SJCRH30 (cell line): ENCODE measurements at regions not wholly inside any gene's neighbourhood (a gene's known extent, or its start where the extent isn't known, plus 50 kb on each side); places are given as distances from the start of the nearest gene placed in this dataset.
"Not testable (repeated sequence)": the region's sequence is repeated elsewhere in the genome, so short reads cannot be mapped to it uniquely, and the experiment has no call there.

ENCODE experiments used
- DNase-seq, 2 experiments: peaks; one replicate each; pipeline ENCODE4 v3.0.0-alpha.2; 2015 to 2020
- H3K27ac ChIP-seq: fragments of 250-450 bp; sonication (Bioruptor Pico); 2 replicates; pipeline ENCODE4 v1.5.1; 2020; ENCODE audit warnings: mild to moderate bottlenecking, moderate library complexity
- H3K27me3 ChIP-seq: fragments of 250-450 bp; sonication (Bioruptor Pico); 2 replicates; pipeline ENCODE4 v1.5.1; 2020; ENCODE audit warnings: mild to moderate bottlenecking, moderate library complexity
- H3K36me3 ChIP-seq: fragments of 250-450 bp; sonication (Bioruptor Pico); 2 replicates; pipeline ENCODE4 v1.5.1; 2020; ENCODE audit warnings: mild to moderate bottlenecking, moderate library complexity
- H3K4me1 ChIP-seq: fragments of 250-450 bp; sonication (Bioruptor Pico); 2 replicates; pipeline ENCODE4 v1.5.1; 2020; ENCODE audit warnings: mild to moderate bottlenecking, moderate library complexity
- H3K4me3 ChIP-seq: fragments of 250-450 bp; sonication (Bioruptor Pico); 2 replicates; pipeline ENCODE4 v1.5.1; 2020; ENCODE audit warnings: mild to moderate bottlenecking, moderate library complexity
- H3K9me3 ChIP-seq: fragments of 250-450 bp; sonication (Bioruptor Pico); replicated peaks from 2 replicates; pipeline ENCODE4 v1.5.1; 2020; ENCODE audit warnings: mild to moderate bottlenecking, moderate library complexity

GRCh38 chr2:116810645-116811044, 1003.8 kb upstream of the DDX18 start:
- Histone ChIP-seq H3K27ac (no peak overlapping the region), H3K36me3 (no peaks in the 10 kb centered on the region), H3K27me3 (no peaks in the 10 kb centered on the region), H3K4me1 (no peaks in the 10 kb centered on the region), H3K4me3 (no peak overlapping the region), H3K9me3 (no peaks in the 10 kb centered on the region)
- DNase-seq = no peak

GRCh38 chr2:116819355-116819754, 995.1 kb upstream of the DDX18 start:
- no peaks in the 10 kb centered on the region for H3K4me1 ChIP-seq
- no peaks in the 10 kb centered on the region for H3K27me3 ChIP-seq
- no peak for DNase-seq
- no peak overlapping the region for H3K27ac ChIP-seq
- no peak overlapping the region for H3K4me3 ChIP-seq
- H3K36me3 ChIP-seq = no peaks in the 10 kb centered on the region
- no peaks in the 10 kb centered on the region; the same call in 1 of the 2 replicates for H3K9me3 ChIP-seq

GRCh38 chr2:116820986-116821385, 993.5 kb upstream of the DDX18 start:
- no peak overlapping the region for H3K27ac ChIP-seq
- H3K27me3 ChIP-seq = no peaks in the 10 kb centered on the region
- H3K4me1 ChIP-seq = no peaks in the 10 kb centered on the region
- no peak for DNase-seq
- no peaks in the 10 kb centered on the region for H3K36me3 ChIP-seq
- no peak overlapping the region for H3K4me3 ChIP-seq
- no peaks in the 10 kb centered on the region; the same call in 1 of the 2 replicates for H3K9me3 ChIP-seq

GRCh38 chr2:116829543-116829942, 984.9 kb upstream of the DDX18 start:
- not testable (repeated sequence) for H3K27me3 ChIP-seq, H3K9me3 ChIP-seq, H3K4me3 ChIP-seq

GRCh38 chr2:116832148-116832547, 982.3 kb upstream of the DDX18 start:
- Histone ChIP-seq H3K27me3 (0 out of 2 replicates have a peak, but pooled peaks cover 4% of the 10 kb centered on the region), H3K27ac (no peak overlapping the region), H3K9me3 (no peaks in the 10 kb centered on the region), H3K4me1 (no peaks in the 10 kb centered on the region), H3K36me3 (no peaks in the 10 kb centered on the region), H3K4me3 (no peak overlapping the region)
- no peak for DNase-seq

More at GRCh38 chr2:116829543-116829942, 984.9 kb upstream of the DDX18 start:
- H3K4me1 ChIP-seq, DNase-seq, H3K27ac ChIP-seq, H3K36me3 ChIP-seq: not testable (repeated sequence)

GRCh38 chr2:116833052-116833451, 981.4 kb upstream of the DDX18 start:
- Histone ChIP-seq H3K27me3 (0 out of 2 replicates have a peak, but pooled peaks cover 4% of the 10 kb centered on the region), H3K4me1 (no peaks in the 10 kb centered on the region), H3K9me3 (no peaks in the 10 kb centered on the region), H3K36me3 (no peaks in the 10 kb centered on the region), H3K27ac (no peak overlapping the region), H3K4me3 (no peak overlapping the region)
- no peak for DNase-seq

GRCh38 chr2:116842164-116842563, 972.3 kb upstream of the DDX18 start:
- H3K27me3 ChIP-seq = 0 out of 2 replicates have a peak, but pooled peaks cover 3% of the 10 kb centered on the region
- no peak for DNase-seq
- no peaks in the 10 kb centered on the region for H3K36me3 ChIP-seq
- H3K27ac ChIP-seq = no peak overlapping the region
- no peak overlapping the region for H3K4me3 ChIP-seq
- H3K9me3 ChIP-seq = no peaks in the 10 kb centered on the region
- H3K4me1 ChIP-seq = no peaks in the 10 kb centered on the region

- no peaks in the 10 kb centered on the region for H3K27me3 ChIP-seq
- H3K36me3 ChIP-seq = no peaks in the 10 kb centered on the region
Observed at GRCh38 chr2:116859708-116860107, 954.8 kb upstream of the DDX18 start.

GRCh38 chr2:116874021-116874420, 940.5 kb upstream of the DDX18 start:
- Histone ChIP-seq H3K27me3 (no peaks in the 10 kb centered on the region), H3K4me3 (no peak overlapping the region), H3K4me1 (no peaks in the 10 kb centered on the region), H3K27ac (no peak overlapping the region), H3K9me3 (no peaks in the 10 kb centered on the region), H3K36me3 (no peaks in the 10 kb centered on the region)
- DNase-seq = no peak

More at GRCh38 chr2:116859708-116860107, 954.8 kb upstream of the DDX18 start:
- H3K4me1 ChIP-seq = no peaks in the 10 kb centered on the region
- DNase-seq = no peak
- no peaks in the 10 kb centered on the region for H3K9me3 ChIP-seq
- H3K4me3 ChIP-seq = no peak overlapping the region
- H3K27ac ChIP-seq = no peak overlapping the region

GRCh38 chr2:116877274-116877673, 937.2 kb upstream of the DDX18 start:
- no peak for DNase-seq
- no peaks in the 10 kb centered on the region for H3K9me3 ChIP-seq

GRCh38 chr2:116877944-116878343, 936.5 kb upstream of the DDX18 start:
- no peak overlapping the region for H3K27ac ChIP-seq
- no peak overlapping the region for H3K4me3 ChIP-seq
- no peaks in the 10 kb centered on the region for H3K4me1 ChIP-seq
- H3K27me3 ChIP-seq = no peaks in the 10 kb centered on the region
- no peak for DNase-seq
- no peaks in the 10 kb centered on the region for H3K9me3 ChIP-seq
- no peaks in the 10 kb centered on the region for H3K36me3 ChIP-seq

More at GRCh38 chr2:116877274-116877673, 937.2 kb upstream of the DDX18 start:
- no peak overlapping the region for H3K27ac ChIP-seq
- no peak overlapping the region for H3K4me3 ChIP-seq
- no peaks in the 10 kb centered on the region for H3K4me1 ChIP-seq
- H3K36me3 ChIP-seq = no peaks in the 10 kb centered on the region
- H3K27me3 ChIP-seq = no peaks in the 10 kb centered on the region

GRCh38 chr2:116879650-116880160, 934.8 kb upstream of the DDX18 start:
- Histone ChIP-seq H3K27ac (no peak overlapping the region), H3K27me3 (no peaks in the 10 kb centered on the region), H3K4me1 (no peaks in the 10 kb centered on the region), H3K4me3 (no peak overlapping the region), H3K9me3 (no peaks in the 10 kb centered on the region), H3K36me3 (no peaks in the 10 kb centered on the region)
- no peak for DNase-seq

GRCh38 chr2:116891191-116891590, 923.3 kb upstream of the DDX18 start:
- Histone ChIP-seq H3K27me3 (no peaks in the 10 kb centered on the region), H3K4me1 (no peaks in the 10 kb centered on the region), H3K9me3 (no peaks in the 10 kb centered on the region), H3K36me3 (no peaks in the 10 kb centered on the region), H3K4me3 (no peak overlapping the region), H3K27ac (no peak overlapping the region)
- no peak for DNase-seq

- Histone ChIP-seq H3K4me3 (no peak overlapping the region), H3K36me3 (no peaks in the 10 kb centered on the region), H3K27ac (no peak overlapping the region), H3K9me3 (no peaks in the 10 kb centered on the region), H3K27me3 (no peaks in the 10 kb centered on the region), H3K4me1 (no peaks in the 10 kb centered on the region)
- DNase-seq = no peak
Observed at GRCh38 chr2:116911540-116911939, 903.0 kb upstream of the DDX18 start.

GRCh38 chr2:116915673-116916072, 898.8 kb upstream of the DDX18 start:
- Histone ChIP-seq H3K4me1 (no peaks in the 10 kb centered on the region), H3K9me3 (no peaks in the 10 kb centered on the region), H3K27me3 (no peaks in the 10 kb centered on the region), H3K4me3 (no peak overlapping the region), H3K27ac (no peak overlapping the region), H3K36me3 (no peaks in the 10 kb centered on the region)
- DNase-seq = no peak

GRCh38 chr2:116917196-116917595, 897.3 kb upstream of the DDX18 start:
- Histone ChIP-seq H3K27me3 (no peaks in the 10 kb centered on the region), H3K27ac (no peak overlapping the region), H3K9me3 (no peaks in the 10 kb centered on the region), H3K36me3 (no peaks in the 10 kb centered on the region), H3K4me1 (no peaks in the 10 kb centered on the region), H3K4me3 (no peak overlapping the region)
- DNase-seq = no peak
